GM18909 (cell line): ENCODE measurements at regions not wholly inside any gene's neighbourhood (a gene's known extent, or its start where the extent isn't known, plus 50 kb on each side); places are given as distances from the start of the nearest gene placed in this dataset.

ENCODE experiments used
- ATAC-seq: cut with Tn5 transposase; IDR thresholded peaks from one replicate; pipeline ENCODE4 v1.9.1; 2021; ENCODE audit warnings: mild to moderate bottlenecking; ENCODE audit not compliant: unreplicated experiment, poor library complexity

- ATAC-seq: no peak
Measured at GRCh38 chr12:87796961-87797516, 232.2 kb downstream of the C12orf50 start.

- no peak for ATAC-seq
Measured at GRCh38 chr12:87795555-87795954, 233.6 kb downstream of the C12orf50 start.

DNA sequence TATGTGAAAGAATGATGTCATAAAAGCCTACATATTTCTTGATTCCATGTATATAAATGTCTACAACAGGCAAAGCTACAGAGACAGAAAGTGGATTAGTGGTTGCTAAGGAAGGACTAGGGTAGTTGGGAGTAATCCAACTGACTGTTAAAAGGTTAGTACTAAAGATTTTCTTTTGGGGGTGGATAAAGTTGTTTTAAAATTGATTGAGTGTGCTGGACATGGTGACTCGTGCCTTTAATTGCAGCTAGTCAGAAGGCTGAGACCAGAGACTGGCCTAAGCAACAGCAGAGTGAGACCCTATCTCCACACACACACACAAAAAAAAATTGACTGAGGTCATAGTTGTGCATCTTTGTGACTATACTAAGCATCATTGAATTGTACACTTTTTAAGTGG, 234.3 kb downstream of the C12orf50 start:
- ATAC-seq: no peak

GRCh38 chr12:87793131-87793530, 236.1 kb downstream of the C12orf50 start:
- no peak for ATAC-seq

GRCh38 chr12:87784350-87784749, 244.9 kb downstream of the C12orf50 start:
- ATAC-seq: no peak

- no peak for ATAC-seq
Measured at GRCh38 chr12:87783467-87783866, 245.7 kb downstream of the C12orf50 start.

DNA sequence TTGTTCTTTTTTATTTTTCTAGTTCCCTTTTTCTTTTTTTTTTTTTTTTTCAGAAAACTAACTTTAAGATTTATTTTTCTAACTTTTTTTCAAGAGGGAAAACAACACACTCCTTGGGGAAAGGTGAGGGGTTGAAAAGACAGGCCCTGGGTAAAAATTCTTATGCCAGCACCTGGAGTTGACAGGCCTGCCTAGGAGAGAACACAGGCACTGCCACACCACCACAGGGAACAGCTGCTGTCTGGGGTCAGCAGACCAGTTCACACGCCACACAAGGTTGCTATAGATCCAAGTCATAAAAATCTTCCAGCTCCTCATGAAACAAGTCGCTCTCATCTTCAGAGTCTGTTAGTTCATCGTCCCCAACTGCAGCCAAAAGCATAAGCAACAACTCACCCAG, 246.4 kb downstream of the C12orf50 start:
- no peak for ATAC-seq

DNA sequence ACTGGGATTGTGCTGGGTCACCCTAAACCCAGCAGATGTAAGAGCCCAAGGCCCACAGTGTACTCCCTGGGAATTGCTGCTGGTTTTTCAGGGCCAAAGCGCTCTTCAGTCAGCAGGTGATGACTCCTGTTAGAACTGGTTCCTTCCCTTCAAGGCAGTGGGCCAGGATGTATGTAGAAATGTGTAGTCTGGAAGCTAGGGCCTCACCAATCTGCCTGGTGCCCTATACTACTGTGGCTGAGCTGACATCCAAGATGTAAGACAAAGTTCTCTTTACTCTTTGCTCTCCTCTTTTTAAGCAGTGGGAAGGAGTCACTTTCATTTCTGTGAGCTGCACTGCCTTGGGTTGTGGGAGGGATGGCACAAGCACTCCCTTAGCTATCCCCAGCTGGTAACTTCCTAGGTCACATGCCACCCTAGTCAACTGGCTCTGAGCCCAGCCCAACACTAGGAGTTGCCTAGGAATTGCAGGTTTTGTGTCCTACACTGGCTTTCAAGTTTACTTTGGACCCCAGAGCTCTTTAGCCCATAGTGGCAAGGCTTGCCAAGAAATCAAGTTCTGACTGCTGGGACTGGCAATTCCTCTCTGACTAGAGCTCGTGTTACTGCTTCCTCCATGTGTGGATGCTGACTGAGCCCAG, 249.2 kb downstream of the C12orf50 start:
- ATAC-seq: no peak

DNA sequence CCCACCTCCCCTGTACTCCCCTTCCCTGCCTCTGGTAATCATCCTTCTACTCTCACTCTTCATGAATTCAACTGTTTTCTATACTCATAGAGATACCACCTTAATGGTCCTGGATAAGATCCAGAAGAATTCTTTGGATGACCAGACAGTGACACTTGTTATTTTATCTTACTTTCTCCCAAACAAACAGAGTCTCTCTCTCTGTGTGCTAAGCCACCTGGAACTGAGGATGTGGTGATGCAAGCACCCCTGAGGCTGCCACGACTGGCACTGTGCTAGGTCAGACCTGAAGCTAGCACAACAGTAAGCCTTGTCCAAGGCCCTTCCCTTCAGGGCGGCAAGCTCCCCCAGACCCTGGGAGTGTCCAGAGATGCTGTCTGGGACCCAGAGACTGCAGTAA, 250.2 kb downstream of the C12orf50 start:
- no peak for ATAC-seq

DNA sequence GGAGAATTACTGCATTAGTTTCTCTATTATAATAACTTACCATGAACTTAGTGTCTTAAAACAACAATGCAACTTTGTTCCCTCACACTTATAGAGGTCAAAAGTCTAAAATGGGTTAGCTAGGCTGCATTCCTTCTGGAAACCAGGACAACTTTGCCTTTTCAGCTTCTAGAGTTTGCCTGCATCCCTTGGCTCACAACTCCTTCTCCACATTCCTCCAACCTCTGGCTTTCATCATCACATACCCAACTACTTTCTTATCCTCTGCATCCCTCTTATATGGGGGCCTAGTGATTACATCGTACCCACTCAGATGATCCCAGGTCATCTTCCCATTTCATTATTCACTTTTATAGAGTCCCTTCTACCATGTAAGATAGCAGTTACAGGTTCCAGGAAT, 251.1 kb downstream of the C12orf50 start:
- ATAC-seq: no peak

DNA sequence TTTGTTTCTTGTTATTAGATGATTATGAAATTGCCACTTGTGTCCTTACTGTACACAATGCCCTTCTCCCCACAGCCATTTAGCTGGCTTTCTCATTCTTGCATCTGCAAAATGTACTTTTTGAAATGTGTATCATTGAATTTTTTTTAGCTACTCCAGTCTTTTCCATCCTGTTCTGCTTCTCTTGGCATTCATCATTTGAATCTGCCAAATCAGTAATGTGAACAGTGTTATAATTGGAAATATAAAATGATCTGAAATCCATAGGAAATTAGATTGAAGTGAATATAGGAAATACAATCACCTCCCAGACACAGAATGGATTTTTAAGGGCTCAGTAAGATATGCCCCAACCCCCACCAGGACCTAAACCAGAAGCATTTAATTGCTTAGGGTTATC, 253.4 kb downstream of the C12orf50 start:
- no peak for ATAC-seq

GRCh38 chr12:87775051-87775450, 254.2 kb downstream of the C12orf50 start:
- no peak for ATAC-seq

GRCh38 chr12:87772401-87772800, 256.8 kb downstream of the C12orf50 start:
- no peak for ATAC-seq

DNA sequence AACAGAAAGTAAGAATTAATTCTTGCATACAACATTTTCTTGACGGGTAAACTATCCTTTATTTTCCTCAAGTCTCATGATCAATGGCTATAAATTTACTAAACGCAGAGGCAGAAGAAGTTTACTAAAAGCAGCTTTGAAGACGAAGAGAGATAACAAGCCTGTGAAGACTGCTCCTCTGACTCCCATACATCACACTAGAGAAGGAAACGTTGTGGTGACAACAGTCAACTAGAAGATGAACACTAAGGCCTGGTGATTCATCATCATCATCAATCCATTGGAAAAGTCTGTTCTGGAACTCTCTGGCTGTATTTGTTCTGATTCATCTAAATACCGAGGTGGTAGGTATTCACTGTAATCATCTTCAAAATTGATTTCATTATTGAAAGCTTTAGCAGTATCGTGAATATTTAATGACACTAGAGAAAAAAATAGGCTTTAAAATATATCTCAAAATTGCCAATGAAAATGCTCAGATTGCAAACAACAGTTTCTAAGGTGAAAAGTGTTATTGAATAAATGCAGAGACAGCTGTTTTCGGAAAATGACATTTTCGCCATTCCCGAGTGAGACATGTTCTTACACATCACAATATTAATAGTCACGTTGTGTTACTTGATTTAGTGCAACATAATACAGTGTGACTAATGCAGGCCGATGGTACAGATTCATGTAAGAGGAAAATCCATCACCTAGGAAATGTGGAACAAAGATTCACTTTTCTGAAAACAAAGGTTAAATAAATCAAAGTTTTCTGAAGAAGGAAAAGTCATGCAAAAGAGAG, 260.5 kb downstream of the C12orf50 start:
- no peak for ATAC-seq

DNA sequence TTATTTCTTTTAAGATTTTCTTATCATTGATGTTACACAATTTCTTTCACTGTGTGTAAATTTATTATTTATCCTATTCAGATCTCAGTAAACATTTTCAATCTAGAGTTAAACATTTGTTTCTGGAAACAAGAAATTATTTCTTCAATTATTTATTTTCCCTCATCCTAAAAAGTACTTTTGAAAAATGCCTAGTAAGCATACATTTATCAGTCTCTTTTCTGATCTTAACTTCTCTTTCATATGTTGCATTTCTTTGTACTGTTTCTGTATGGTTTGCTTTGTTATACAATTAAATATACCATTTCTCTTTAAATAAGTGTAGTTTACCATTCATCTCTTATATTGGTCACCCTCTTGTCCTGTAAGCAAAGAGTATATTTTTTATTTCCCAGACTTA, 263.2 kb downstream of the C12orf50 start:
- no peak for ATAC-seq

GRCh38 chr12:87760943-87761342, 268.3 kb downstream of the C12orf50 start:
- ATAC-seq: no peak

GRCh38 chr12:87758271-87758670, 270.9 kb downstream of the C12orf50 start:
- no peak for ATAC-seq

DNA sequence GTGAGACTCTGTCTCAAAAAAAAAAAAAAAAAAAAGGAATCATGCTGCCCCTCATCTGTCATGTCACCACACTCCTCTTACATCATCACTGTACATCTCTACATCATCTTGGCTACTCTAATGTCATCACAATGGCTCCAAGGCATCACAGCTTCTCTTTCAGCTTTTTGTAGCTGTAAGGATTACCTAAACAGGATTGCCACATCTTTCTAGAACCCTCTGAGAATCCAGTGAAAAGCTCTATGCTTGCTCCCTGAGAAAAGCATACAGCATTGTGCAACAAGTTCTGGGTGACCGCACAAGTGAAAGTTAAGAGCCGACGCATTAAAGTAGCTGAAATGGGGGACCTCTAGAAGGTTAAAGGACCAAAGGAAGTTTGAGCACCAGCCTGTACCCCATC, 272.5 kb downstream of the C12orf50 start:
- ATAC-seq: no peak

DNA sequence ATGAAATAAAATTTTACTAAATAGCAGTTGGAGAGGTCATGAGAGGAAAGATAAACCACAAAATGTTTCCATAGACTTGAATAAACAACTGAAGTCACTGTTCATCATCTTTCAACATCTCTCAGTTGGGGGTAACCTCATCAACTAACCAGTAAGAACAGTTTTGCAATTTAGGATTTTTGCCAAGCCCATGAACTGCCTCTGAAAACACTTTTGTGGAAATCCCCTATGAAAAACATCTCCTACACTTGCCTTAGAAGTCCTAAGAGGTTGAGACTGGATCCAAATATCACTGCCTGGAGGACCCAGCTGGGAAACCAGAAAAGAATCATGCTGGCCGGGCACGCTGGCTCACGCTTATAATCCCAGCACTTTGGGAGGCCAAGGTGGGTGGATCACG, 273.1 kb downstream of the C12orf50 start:
- ATAC-seq: no peak

- ATAC-seq: no peak
Measured at GRCh38 chr12:87728931-87729593, 300.1 kb downstream of the C12orf50 start.

GRCh38 chr12:87720967-87721366, 308.2 kb downstream of the C12orf50 start:
- ATAC-seq: no peak
